Naive B cell (primary cell): ENCODE measurements at regions not wholly inside any gene's neighbourhood (a gene's known extent, or its start where the extent isn't known, plus 50 kb on each side); places are given as distances from the start of the nearest gene placed in this dataset.
"Not testable (repeated sequence)": the region's sequence is repeated elsewhere in the genome, so short reads cannot be mapped to it uniquely, and the experiment has no call there.

Experiments
- ATAC-seq, 2 donors: fragments of 150-1000 bp; cut with Tn5 transposase; 2 replicates each; pipeline ENCODE4 v1.10.0; 2021; ENCODE audit warnings: low read depth in 2 of 2, mild to moderate bottlenecking in 2 of 2, moderate library complexity in 2 of 2
- DNase-seq: peaks from one replicate; pipeline ENCODE4 v3.0.0; 2022
- H3K27ac Mint-ChIP-seq, 6 donors: one replicate each; pipeline ENCODE4 v1.8.0; 2020 to 2022; ENCODE audit warnings: mild to moderate bottlenecking in 6 of 6, mixed read lengths in 6 of 6, moderate library complexity in 5 of 6, inconsistent platforms in 2 of 6
- H3K27me3 Mint-ChIP-seq, 3 donors: one replicate each; pipeline ENCODE4 v1.8.0; 2021 to 2022; ENCODE audit warnings: mixed read lengths in 3 of 3, mild to moderate bottlenecking in 1 of 3
- H3K36me3 Mint-ChIP-seq, 2 donors: one replicate each; pipeline ENCODE4 v1.8.0; 2020 to 2022; ENCODE audit warnings: mixed read lengths in 2 of 2, inconsistent platforms in 1 of 2, mild to moderate bottlenecking in 1 of 2
- H3K4me1 Mint-ChIP-seq, 3 donors: one replicate each; pipeline ENCODE4 v1.8.0; 2020 to 2022; ENCODE audit warnings: mixed read lengths in 3 of 3, inconsistent platforms in 1 of 3, mild to moderate bottlenecking in 1 of 3, moderate library complexity in 1 of 3
- H3K4me3 Mint-ChIP-seq, 8 donors: one replicate each; pipeline ENCODE4 v1.8.0; 2020 to 2022; ENCODE audit warnings: mild to moderate bottlenecking in 8 of 8, mixed read lengths in 8 of 8, moderate library complexity in 8 of 8, inconsistent platforms in 2 of 8
- H3K9me3 Mint-ChIP-seq, 7 donors: one replicate each; pipeline ENCODE4 v1.8.0; 2020 to 2022; ENCODE audit warnings: mixed read lengths in 7 of 7, mild to moderate bottlenecking in 5 of 7, inconsistent platforms in 2 of 7, moderate library complexity in 1 of 7

DNA sequence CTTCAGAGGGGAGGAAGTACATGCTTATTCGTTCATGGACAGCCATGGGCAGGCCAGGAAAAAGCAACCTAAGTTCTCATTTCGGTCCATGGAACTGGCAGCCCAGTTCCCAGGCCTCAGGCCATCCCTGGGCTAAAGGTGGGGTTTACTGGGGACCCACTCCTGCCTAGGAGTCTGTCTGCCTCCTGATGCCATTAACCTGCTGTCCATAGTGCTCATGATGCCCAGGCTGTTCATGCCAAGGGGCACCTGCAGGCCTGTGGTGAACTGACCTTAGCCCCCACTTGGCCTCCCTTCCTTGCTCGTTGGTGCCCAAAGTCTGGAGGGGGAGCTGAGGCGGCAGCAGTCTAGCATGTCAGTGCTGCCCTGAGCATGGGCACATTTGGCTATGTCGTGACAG lies 450.2 kb upstream of the MBL2 start:
- no peak for ATAC-seq
- H3K4me3 Mint-ChIP-seq: peak overlapping the region in 1 of 8 donors; percentile 41
- H3K4me1 Mint-ChIP-seq: no peaks in the 10 kb centered on the region

DNA sequence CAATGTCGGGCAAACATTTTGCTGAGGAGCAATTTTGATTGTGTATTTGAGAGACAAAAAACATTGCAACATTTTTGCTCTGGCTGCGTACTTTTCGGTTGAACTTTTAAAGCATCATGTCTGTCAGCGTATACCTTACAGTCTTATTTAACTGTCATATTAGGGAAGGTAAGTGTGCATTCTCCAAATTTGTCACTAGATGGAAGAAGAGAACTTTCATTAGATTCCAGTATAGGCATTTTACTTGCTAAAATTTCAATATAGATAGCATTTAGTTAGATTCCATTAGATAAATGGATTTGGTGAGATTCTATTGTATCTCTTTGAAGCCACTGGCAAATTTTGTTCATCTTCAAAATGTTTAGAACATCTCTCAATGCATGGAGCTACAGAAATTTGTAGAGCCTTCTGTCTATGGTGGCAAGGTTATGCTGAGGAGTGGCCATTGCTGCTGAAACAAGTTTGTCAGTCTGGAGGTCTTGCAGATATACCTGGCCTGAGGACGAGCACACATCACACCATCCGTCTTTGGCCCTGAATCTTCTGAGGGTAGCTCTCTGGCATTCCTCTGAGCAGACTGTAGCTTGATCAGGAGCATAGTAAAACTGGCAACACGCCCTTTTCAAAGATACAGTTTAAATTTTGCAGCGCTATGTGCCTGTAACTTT lies 437.5 kb upstream of the MBL2 start:
- ATAC-seq (no peak), DNase-seq (no peak)
- peaks cover 0 to 5% (median 2%) of the 10 kb centered on the region in 7 donors for H3K9me3 Mint-ChIP-seq
- no peaks in the 10 kb centered on the region for H3K4me1 Mint-ChIP-seq
- no peak overlapping the region for H3K4me3 Mint-ChIP-seq
- no peaks in the 10 kb centered on the region for H3K36me3 Mint-ChIP-seq
- H3K27ac Mint-ChIP-seq: no peak overlapping the region
- H3K27me3 Mint-ChIP-seq: no peaks in the 10 kb centered on the region

More for the DNA sequence above, 450.2 kb upstream of the MBL2 start:
- no peak overlapping the region for H3K27ac Mint-ChIP-seq
- H3K9me3 Mint-ChIP-seq: peaks cover 0 to 5% (median 0%) of the 10 kb centered on the region in 7 donors
- DNase-seq: no peak
- no peaks in the 10 kb centered on the region for H3K27me3 Mint-ChIP-seq
- H3K36me3 Mint-ChIP-seq: no peaks in the 10 kb centered on the region

DNA sequence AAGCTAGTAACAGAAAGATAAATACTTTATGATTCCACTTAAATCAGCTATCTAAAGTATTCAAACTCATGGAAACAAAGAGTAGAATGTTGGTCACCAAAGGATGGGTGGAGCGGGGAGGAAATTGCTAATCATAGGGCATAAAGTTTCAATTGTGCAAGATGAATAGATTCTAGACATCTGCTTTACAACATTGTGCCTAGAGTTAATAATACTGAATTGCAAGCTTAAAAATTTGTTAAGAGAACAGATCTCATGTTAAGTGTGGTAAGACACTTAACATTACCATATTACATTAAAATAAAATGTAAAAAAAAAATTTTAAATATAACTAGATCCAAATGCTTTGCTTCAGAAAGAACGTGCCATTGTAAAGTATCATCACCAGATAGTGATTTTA lies 411.1 kb upstream of the MBL2 start:
- no peaks in the 10 kb centered on the region for H3K4me1 Mint-ChIP-seq
- no peaks in the 10 kb centered on the region for H3K27me3 Mint-ChIP-seq

DNA sequence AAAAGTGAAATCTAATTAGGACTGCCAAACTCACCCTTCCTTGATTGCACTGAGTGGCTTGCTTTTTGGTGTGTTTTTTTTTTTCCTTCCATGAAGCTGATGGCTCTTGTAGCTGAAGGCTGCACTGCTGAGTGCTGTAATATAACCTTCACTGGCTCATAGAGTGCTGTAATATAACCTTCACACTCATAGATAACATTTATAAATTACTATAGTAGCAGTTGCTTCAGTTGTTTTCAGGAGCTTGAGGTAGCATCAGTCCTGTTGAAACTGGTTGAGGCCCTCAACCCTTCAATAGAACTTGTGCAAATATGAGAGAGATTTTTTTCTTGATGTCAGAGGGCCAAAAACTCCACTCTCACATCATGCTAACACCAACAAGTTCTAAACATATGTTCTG lies 404.9 kb upstream of the MBL2 start:
- Mint-ChIP-seq H3K4me1 (no peaks in the 10 kb centered on the region), H3K9me3 (peaks cover 0 to 8% (median 0%) of the 10 kb centered on the region in 7 donors), H3K4me3 (no peak overlapping the region), H3K36me3 (no peaks in the 10 kb centered on the region), H3K27me3 (peaks cover 0 to 5% (median 4%) of the 10 kb centered on the region in 3 donors), H3K27ac (no peak overlapping the region)
- ATAC-seq (no peak), DNase-seq (no peak)

More for the DNA sequence above, 411.1 kb upstream of the MBL2 start:
- Mint-ChIP-seq H3K9me3 (peaks cover 0 to 15% (median 8%) of the 10 kb centered on the region in 7 donors), H3K27ac (no peak overlapping the region), H3K36me3 (no peaks in the 10 kb centered on the region), H3K4me3 (no peak overlapping the region)
- ATAC-seq (no peak), DNase-seq (no peak)

DNA sequence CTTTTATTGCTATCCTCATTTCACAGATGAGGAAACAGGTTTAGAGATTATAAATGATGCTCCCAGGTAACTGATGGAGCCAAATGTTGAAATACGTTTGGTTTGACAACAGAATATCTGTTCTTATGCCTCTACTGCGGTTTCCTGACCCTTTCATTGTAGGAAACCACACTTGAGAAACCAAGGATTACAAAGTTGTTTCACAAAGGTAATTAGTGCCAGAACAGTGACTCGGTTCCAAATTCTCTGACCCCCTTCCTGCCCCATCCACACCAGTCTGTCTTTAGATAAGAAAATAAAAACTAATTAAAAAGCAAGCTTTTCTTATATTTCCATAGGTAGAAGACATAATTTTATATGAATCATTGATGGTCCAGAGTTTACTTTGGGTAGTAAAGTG lies 393.7 kb upstream of the MBL2 start:
- no peaks in the 10 kb centered on the region for H3K27me3 Mint-ChIP-seq
- DNase-seq: no peak
- no peak for ATAC-seq
- no peaks in the 10 kb centered on the region for H3K4me1 Mint-ChIP-seq
- no peaks in the 10 kb centered on the region for H3K36me3 Mint-ChIP-seq
- H3K27ac Mint-ChIP-seq: no peak overlapping the region
- H3K4me3 Mint-ChIP-seq: no peak overlapping the region
- H3K9me3 Mint-ChIP-seq: peaks cover 0 to 5% (median 0%) of the 10 kb centered on the region in 7 donors

DNA sequence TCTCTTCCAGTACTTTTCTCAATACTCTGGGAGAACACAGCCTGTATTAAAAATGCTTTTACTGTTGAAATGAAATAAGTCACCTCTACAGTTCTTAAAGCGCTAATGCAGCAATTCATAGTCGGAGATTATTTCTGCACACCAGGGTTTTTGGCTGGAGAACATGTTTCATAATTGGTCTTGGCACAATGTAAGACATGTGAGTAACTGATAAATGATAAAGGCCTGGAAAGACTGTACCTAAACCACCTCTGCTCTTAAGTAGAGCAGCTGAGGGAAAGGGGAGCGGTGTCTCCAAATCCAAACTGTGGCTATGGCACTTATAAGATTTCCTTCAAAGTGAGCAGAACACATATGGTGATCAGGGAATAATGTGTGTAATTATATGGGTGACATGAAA lies 390.3 kb upstream of the MBL2 start:
- no peaks in the 10 kb centered on the region for H3K9me3 Mint-ChIP-seq
- H3K4me3 Mint-ChIP-seq: no peak overlapping the region
- DNase-seq (no peak), ATAC-seq (no peak)
- H3K4me1 Mint-ChIP-seq: no peaks in the 10 kb centered on the region
- H3K27me3 Mint-ChIP-seq: no peaks in the 10 kb centered on the region
- no peaks in the 10 kb centered on the region for H3K36me3 Mint-ChIP-seq
- no peak overlapping the region for H3K27ac Mint-ChIP-seq

DNA sequence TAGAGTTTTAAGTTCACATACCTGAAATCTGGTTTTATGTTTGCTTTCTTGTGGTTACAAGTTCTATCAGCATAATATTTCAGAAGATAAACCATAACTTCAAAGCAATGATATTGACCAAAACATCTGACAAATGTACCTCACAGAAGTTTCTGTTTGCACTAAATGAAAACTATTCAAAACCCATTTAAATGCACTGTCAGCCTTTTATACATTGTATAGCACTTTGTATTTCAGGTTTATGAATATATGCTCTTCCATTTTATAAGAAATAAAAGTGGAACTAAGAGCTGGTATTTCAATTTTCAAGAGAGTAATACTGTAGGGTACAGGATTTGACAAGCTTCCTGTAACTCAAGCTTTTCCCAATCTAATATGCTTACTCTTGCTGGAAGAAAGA lies 388.6 kb upstream of the MBL2 start:
- Mint-ChIP-seq H3K27ac (no peak overlapping the region), H3K4me3 (no peak overlapping the region), H3K36me3 (no peaks in the 10 kb centered on the region)

DNA sequence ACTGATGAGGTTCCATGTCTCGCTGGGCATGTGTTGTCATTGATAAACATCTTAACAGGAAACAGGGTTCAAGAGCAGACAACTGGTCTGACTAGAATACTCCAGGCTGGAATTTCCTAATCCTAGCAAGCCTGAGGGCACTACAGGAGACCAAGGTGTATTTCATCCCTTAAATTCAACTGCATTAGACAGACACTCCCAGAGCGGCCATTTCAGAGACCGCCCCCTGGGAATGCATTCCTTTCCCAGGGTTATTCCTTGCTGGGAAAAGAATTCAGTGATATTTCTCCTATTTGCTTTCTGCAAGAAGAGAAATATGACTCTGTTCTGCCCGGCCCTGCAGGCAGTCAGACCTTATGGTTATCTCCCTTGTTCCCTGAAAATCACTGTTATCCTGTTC lies 383.1 kb upstream of the MBL2 start:
- not testable (repeated sequence) for H3K27ac Mint-ChIP-seq, H3K36me3 Mint-ChIP-seq, ATAC-seq, H3K4me1 Mint-ChIP-seq, H3K27me3 Mint-ChIP-seq, H3K4me3 Mint-ChIP-seq, DNase-seq
- H3K9me3 Mint-ChIP-seq: peaks cover 0 to 22% (median 5%) of the 10 kb centered on the region in 7 donors

More for the DNA sequence above, 388.6 kb upstream of the MBL2 start:
- H3K27me3 Mint-ChIP-seq: no peaks in the 10 kb centered on the region
- no peak for ATAC-seq
- peaks cover 0 to 6% (median 0%) of the 10 kb centered on the region in 7 donors for H3K9me3 Mint-ChIP-seq
- DNase-seq: no peak
- no peaks in the 10 kb centered on the region for H3K4me1 Mint-ChIP-seq

DNA sequence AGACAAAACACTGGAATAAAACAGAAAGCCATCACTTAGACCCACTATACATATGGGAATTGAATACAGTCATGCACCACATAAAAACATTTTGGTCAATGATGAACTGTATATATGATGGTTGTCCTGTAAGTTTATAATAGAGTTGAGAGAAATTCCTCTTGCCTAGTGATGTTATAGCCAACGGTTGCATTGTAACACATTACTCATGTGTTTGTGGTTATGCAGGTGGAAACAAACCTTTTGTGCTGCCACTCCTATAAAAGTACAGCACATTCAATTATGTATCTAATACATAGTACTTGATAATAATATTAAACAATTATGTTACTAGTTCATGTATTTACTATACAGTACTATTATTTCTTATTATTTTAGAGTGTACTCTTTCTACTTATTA lies 381.2 kb upstream of the MBL2 start:
- DNase-seq (no peak), ATAC-seq (no peak)
- Mint-ChIP-seq H3K36me3 (no peaks in the 10 kb centered on the region), H3K27me3 (no peaks in the 10 kb centered on the region), H3K4me1 (no peaks in the 10 kb centered on the region), H3K27ac (no peak overlapping the region), H3K9me3 (peaks cover 0 to 22% (median 5%) of the 10 kb centered on the region in 7 donors), H3K4me3 (no peak overlapping the region)

DNA sequence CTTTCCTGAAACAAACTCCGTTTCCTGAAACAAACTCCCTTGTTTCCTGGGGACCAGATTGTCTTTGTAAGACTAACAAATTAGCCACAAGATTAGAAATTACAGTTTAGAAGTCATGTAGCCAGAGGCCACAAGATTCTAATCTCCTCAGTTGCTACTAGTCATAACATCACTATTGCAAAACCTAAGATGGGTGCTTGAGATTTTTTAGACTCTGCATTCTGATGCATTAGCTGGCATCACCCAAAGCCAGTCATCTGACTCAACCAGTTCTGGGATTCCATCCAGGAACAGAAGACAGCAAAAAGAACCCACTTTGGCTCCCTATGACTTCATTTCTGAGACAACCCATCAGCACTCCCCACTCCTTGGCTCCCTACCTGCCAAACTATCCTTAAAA lies 367.9 kb upstream of the MBL2 start:
- no peaks in the 10 kb centered on the region for H3K27me3 Mint-ChIP-seq
- H3K4me1 Mint-ChIP-seq: no peaks in the 10 kb centered on the region
- no peak for ATAC-seq
- no peaks in the 10 kb centered on the region for H3K36me3 Mint-ChIP-seq
- H3K4me3 Mint-ChIP-seq: no peak overlapping the region
- no peak for DNase-seq
- peaks cover 0 to 5% (median 1%) of the 10 kb centered on the region in 7 donors for H3K9me3 Mint-ChIP-seq
- no peak overlapping the region for H3K27ac Mint-ChIP-seq

DNA sequence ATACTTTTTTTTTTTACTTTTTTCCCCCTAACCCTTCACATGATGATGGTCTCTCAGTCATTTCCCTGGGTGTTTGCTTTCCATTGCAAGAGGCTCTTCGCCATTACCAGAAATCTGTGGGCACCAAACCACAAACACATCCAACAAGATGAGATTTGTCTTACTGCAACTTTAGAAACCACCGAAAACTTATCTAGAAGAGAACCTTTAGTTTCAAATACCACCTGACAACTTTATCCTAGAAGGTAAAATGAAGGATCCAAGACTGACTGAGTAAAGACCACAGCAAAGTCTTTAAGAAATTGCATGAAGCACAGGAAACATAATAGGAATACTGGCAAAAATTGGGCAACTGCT lies 363.3 kb upstream of the MBL2 start:
- no peak overlapping the region for H3K27ac Mint-ChIP-seq
- ATAC-seq (no peak), DNase-seq (no peak)
- no peaks in the 10 kb centered on the region for H3K36me3 Mint-ChIP-seq
- H3K4me3 Mint-ChIP-seq: no peak overlapping the region
- no peaks in the 10 kb centered on the region for H3K27me3 Mint-ChIP-seq
- H3K9me3 Mint-ChIP-seq: peaks cover 0 to 2% (median 0%) of the 10 kb centered on the region in 7 donors
- H3K4me1 Mint-ChIP-seq: no peaks in the 10 kb centered on the region

DNA sequence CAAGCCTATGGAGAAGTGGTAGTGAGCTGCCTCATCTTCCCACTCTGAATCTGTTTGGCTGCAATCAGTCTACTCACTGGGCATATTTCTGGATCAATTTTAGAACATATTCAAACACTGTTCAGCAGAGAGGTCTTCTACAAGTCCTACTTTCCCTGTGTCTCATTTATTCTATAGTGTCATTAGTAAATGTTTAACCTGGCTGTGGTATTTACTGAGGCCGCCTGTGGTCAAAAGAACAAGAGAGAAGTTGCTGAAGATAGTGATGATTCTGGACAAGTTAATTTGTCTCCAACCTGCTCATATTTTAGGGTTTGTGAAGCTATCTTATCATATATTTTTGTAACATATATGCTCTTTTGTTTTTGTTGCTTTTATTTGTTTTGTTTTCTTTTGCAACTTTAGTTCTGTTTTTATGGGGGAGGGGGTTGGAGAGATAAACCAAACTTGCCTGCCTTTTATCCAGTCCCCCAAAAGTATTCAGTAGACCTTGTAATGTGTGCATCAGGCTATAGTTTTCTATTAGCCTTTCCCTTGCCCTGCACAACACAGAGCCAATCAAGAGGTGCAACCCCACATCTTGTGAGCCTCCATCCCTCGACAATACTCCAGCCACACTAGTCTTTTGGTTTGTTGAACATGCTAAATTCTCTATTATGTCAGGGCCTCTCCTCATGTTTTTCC lies 362.8 kb upstream of the MBL2 start:
- ATAC-seq: no peak
- Mint-ChIP-seq H3K27me3 (no peaks in the 10 kb centered on the region), H3K36me3 (no peaks in the 10 kb centered on the region), H3K4me1 (no peaks in the 10 kb centered on the region), H3K27ac (no peak overlapping the region), H3K9me3 (peaks cover 0 to 2% (median 0%) of the 10 kb centered on the region in 7 donors), H3K4me3 (no peak overlapping the region)
- DNase-seq: no peak

DNA sequence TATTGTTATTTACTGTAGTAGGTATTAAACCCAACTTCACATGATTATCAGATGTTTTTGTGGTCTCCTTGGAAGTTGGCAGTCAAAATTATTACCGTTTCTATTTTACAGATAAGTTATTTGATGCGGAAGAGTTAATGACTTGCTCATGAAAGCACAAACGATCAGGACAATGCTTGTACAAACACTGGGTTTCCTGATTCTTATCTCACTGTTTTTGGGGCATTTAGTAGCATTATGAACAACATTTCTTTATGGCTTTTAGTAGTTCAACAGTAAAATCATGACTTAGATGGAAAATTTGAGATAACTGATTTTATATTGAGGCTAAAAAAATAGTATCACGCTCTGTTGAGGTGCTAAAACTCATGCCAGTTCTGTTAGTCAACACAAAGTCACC lies 361.5 kb upstream of the MBL2 start:
- H3K4me1 Mint-ChIP-seq: no peaks in the 10 kb centered on the region
- no peak for ATAC-seq
- H3K27ac Mint-ChIP-seq: no peak overlapping the region
- H3K27me3 Mint-ChIP-seq: no peaks in the 10 kb centered on the region
- H3K36me3 Mint-ChIP-seq: no peaks in the 10 kb centered on the region
- H3K4me3 Mint-ChIP-seq: no peak overlapping the region
- peaks cover 0 to 2% (median 0%) of the 10 kb centered on the region in 7 donors for H3K9me3 Mint-ChIP-seq
- DNase-seq: no peak

DNA sequence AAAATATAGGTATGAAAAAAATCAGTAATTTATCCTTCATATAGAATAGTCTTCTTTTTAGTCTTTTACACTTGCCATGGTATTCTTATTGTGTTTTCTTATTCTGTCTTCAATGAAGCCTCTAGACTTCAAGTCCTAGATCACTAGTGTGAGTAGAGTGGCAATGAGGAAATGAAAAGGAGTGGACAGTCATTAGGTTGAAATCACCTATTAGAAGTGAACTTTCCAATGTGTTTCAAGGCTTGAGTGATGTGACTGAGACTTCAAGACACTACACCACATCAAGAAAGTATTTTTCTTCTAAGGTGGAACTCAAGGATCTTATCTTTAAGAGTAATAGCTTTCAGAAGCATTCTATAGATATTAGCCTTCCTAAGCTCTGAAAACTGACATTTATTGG lies 357.8 kb upstream of the MBL2 start:
- Mint-ChIP-seq H3K36me3 (no peaks in the 10 kb centered on the region), H3K27me3 (no peaks in the 10 kb centered on the region), H3K4me3 (no peak overlapping the region), H3K9me3 (peaks cover 0 to 4% (median 0%) of the 10 kb centered on the region in 7 donors), H3K27ac (no peak overlapping the region), H3K4me1 (no peaks in the 10 kb centered on the region)
- no peak for DNase-seq
- no peak for ATAC-seq
